GM12878 (cell line): ENCODE measurements at regions not wholly inside any gene's neighbourhood (a gene's known extent, or its start where the extent isn't known, plus 50 kb on each side); places are given as distances from the start of the nearest gene placed in this dataset.

Experiments
- ATAC-seq: fragments of 200-7000 bp; cut with Tn5 transposase; 3 replicates; pipeline ENCODE4 v1.9.1; 2020; ENCODE audit warnings: mild to moderate bottlenecking, moderate library complexity
- BruUV-seq: library from RNA; stranded (reverse); fragments of 400-500 nt; replicated peaks from 2 replicates; lab custom pipeline; 2021; lab: Mats Ljungman, UMichigan
- CTCF ChIA-PET: fragments of 300-600 bp; sonication (Branson Sonifier 250); formaldehyde crosslinking; extraction: SDS; loops from one replicate; lab custom pipeline; 2021; ENCODE audit warnings: inconsistent platforms; lab: Yijun Ruan, JAX
- POLR2A ChIA-PET: fragments of 350-600 bp; formaldehyde crosslinking; extraction: SDS; loops from one replicate; lab custom pipeline; 2021; ENCODE audit warnings: inconsistent platforms; lab: Charles Lee
- RAD21 ChIA-PET: fragments of 300-600 bp; sonication (Branson Sonifier 250); formaldehyde crosslinking; loops from one replicate; lab custom pipeline; 2023; ENCODE audit warnings: antibody characterized with exemption; ENCODE audit not compliant: unreplicated experiment; lab: Charles Lee
- SMC1A ChIA-PET: fragments of 300-600 bp; sonication (Branson Sonifier 250); formaldehyde crosslinking; loops from one replicate; lab custom pipeline; 2023; ENCODE audit not compliant: unreplicated experiment, uncharacterized antibody; lab: Charles Lee
- DNase-seq: peaks from one replicate; pipeline ENCODE4 v3.0.0-alpha.2; 2011; ENCODE audit warnings: low read depth, low spot score
- FAIRE-seq: peaks from 3 replicates; lab custom pipeline; 2011; peaks lifted over from hg19 to GRCh38; lab: Jason Lieb, UNC
- H2AFZ ChIP-seq: 2 replicates; pipeline ENCODE4 v1.6.0; 2011; ENCODE audit warnings: low read depth, low read length, control low read depth; ENCODE audit not compliant: control insufficient read depth
- H3K27ac ChIP-seq: 2 replicates; pipeline ENCODE4 v1.5.1; 2011; ENCODE audit warnings: control low read depth; ENCODE audit not compliant: control insufficient read depth, insufficient read depth
- H3K27me3 ChIP-seq, 2 experiments: replicated peaks in 1 of 2; 2 replicates each; pipeline versions ENCODE4 v1.6.0 to v1.6.1; 2011; ENCODE audit warnings: low read length in 1 of 2; ENCODE audit not compliant: control insufficient read depth in 2 of 2, insufficient read depth in 2 of 2
- H3K36me3 ChIP-seq, 2 experiments: 2 replicates each; pipeline ENCODE4 v1.5.1; 2011; ENCODE audit warnings: low read length in 1 of 2; ENCODE audit not compliant: control insufficient read depth in 2 of 2, insufficient read depth in 2 of 2
- H3K4me1 ChIP-seq: 2 replicates; pipeline ENCODE4 v1.6.1; 2011; ENCODE audit warnings: mild to moderate bottlenecking, low read length, moderate library complexity, mixed read lengths; ENCODE audit not compliant: control insufficient read depth, insufficient read depth
- H3K4me2 ChIP-seq: 2 replicates; pipeline ENCODE4 v1.6.0; 2011; ENCODE audit warnings: control low read depth; ENCODE audit not compliant: control insufficient read depth, insufficient read depth
- H3K4me3 ChIP-seq: fragments of 200-600 bp; sonication (generic); 2 replicates; pipeline ENCODE4 v1.5.1; 2016
- H3K79me2 ChIP-seq: 2 replicates; pipeline ENCODE4 v1.6.0; 2011; ENCODE audit warnings: low read length; ENCODE audit not compliant: control insufficient read depth, insufficient read depth
- H3K9ac ChIP-seq: 2 replicates; pipeline ENCODE4 v1.8.0; 2011; ENCODE audit warnings: low read length, control low read depth, mixed read lengths; ENCODE audit not compliant: control insufficient read depth, insufficient read depth
- H3K9me3 ChIP-seq: replicated peaks from 3 replicates; pipeline ENCODE4 v1.5.1; 2011; ENCODE audit warnings: mild to moderate bottlenecking, low read length; ENCODE audit not compliant: control insufficient read depth, insufficient read depth
- H4K20me1 ChIP-seq: 2 replicates; pipeline ENCODE4 v1.6.0; 2011; ENCODE audit not compliant: control insufficient read depth, insufficient read depth
- CEBPZ ChIP-seq: fragments of 150-350 bp; IDR thresholded peaks from 2 replicates; pipeline ENCODE4 v1.6.1; 2016; ENCODE audit warnings: low read depth, low read length
- ESRRA ChIP-seq: IDR thresholded peaks from 2 replicates; pipeline ENCODE4 v1.6.1; 2012; ENCODE audit warnings: mild to moderate bottlenecking, low read length, improper control_type of control experiment
- EZH2 ChIP-seq: IDR thresholded peaks from 2 replicates; pipeline ENCODE4 v1.6.1; 2012; ENCODE audit warnings: low read depth, mild to moderate bottlenecking, control low read depth, inconsistent platforms, low read length, borderline replicate concordance; ENCODE audit not compliant: control insufficient read depth
- IKZF1 ChIP-seq: fragments of 450-650 bp; conservative IDR thresholded peaks from 2 replicates; pipeline ENCODE4 v1.6.1; 2017; ENCODE audit warnings: antibody characterized with exemption, mild to moderate bottlenecking
- KLF5 ChIP-seq: fragments of 450-650 bp; IDR thresholded peaks from 2 replicates; pipeline ENCODE4 v1.6.1; 2014; ENCODE audit warnings: mild to moderate bottlenecking; ENCODE audit not compliant: partially characterized antibody
- POLR2A ChIP-seq: IDR thresholded peaks from 2 replicates; pipeline ENCODE4 v1.6.1; 2011; ENCODE audit warnings: low read depth, mild to moderate bottlenecking, low read length
- RAD21 ChIP-seq: IDR thresholded peaks from 2 replicates; pipeline ENCODE4 v1.6.1; 2011; ENCODE audit warnings: mild to moderate bottlenecking, low read depth, low read length, moderate library complexity; ENCODE audit not compliant: insufficient read depth
- RFX5 ChIP-seq: IDR thresholded peaks from 2 replicates; pipeline ENCODE4 v1.6.1; 2011; ENCODE audit warnings: low read depth, low read length, improper control_type of control experiment
- RUNX3 ChIP-seq: IDR thresholded peaks from 2 replicates; pipeline ENCODE4 v1.6.1; 2012; ENCODE audit warnings: low read length, inconsistent platforms
- SIN3A ChIP-seq: IDR thresholded peaks from 2 replicates; pipeline ENCODE4 v1.6.1; 2012; ENCODE audit warnings: low read depth, low read length, improper control_type of control experiment
- STAT1 ChIP-seq: fragments of 450-650 bp; conservative IDR thresholded peaks from 2 replicates; pipeline ENCODE4 v1.6.1; 2014; ENCODE audit warnings: antibody characterized with exemption, mild to moderate bottlenecking
- ZNF687 ChIP-seq: fragments of 450-650 bp; IDR thresholded peaks from 2 replicates; pipeline ENCODE4 v1.6.1; 2017; ENCODE audit warnings: mild to moderate bottlenecking, moderate library complexity
- WGBS: methylation state at CpG from one replicate; pipeline ENCODE4 v1.1.6; 2016; ENCODE audit warnings: low lambda C conversion rate; ENCODE audit not compliant: insufficient replicate concordance, insufficient coverage; ENCODE audit errors: missing lambda C conversion rate; 5-methylcytosine and 5-hydroxymethylcytosine counted together
- in situ Hi-C: fragments of 300-500 bp; cut with MboI; formaldehyde crosslinking; loops from 9 replicates; pipeline ENCODE4 v1.14.3; 2018; ENCODE audit warnings: mixed read lengths
- intact Hi-C: fragments of 100-400 bp; cut with micrococcal nuclease; formaldehyde crosslinking; loops from one replicate; pipeline ENCODE4 v1.14.2; 2022; ENCODE audit not compliant: unreplicated experiment
- TF ChIP-seq, protein P1 (sequence below): IDR thresholded peaks from 2 replicates; pipeline ENCODE4 v1.6.1; 2012; ENCODE audit warnings: improper control_type of control experiment, low read depth, low read length; ENCODE audit not compliant: insufficient replicate concordance

- FAIRE-seq, result no peak
- BruUV-seq, result no TSS peak
- no peak overlapping the region for H3K4me2 ChIP-seq
- H3K4me3 ChIP-seq, result no peak overlapping the region
- ATAC-seq, result peak; percentile 93
- 67% methylated on average over 3 of the region's 3 CpGs for WGBS
- RAD21 ChIA-PET, result no interaction called here
- no peaks in the 10 kb centered on the region for H3K36me3 ChIP-seq
- intact Hi-C loops, result no loop called here
- POLR2A ChIA-PET, result no interaction called here
- DNase-seq, result no peak
- no peaks in the 10 kb centered on the region; the same call in 2 of the 3 replicates for H3K9me3 ChIP-seq
- H3K27ac ChIP-seq, result no peak overlapping the region
- H3K9ac ChIP-seq, result no peak overlapping the region
- in situ Hi-C loops, result no loop called here
- no peaks in the 10 kb centered on the region for H3K27me3 ChIP-seq
- no peaks in the 10 kb centered on the region for H4K20me1 ChIP-seq
- SMC1A ChIA-PET, result interaction anchor here (0.8 to 1.6 kb wide), 5 partner anchors 11 to 82 kb away, joined by 3 to 5 read pairs (median 4); no protein-coding TSS in a partner anchor
- CTCF ChIA-PET, result interaction anchor here (0.8 to 1.6 kb wide), 3 partner anchors 12 to 133 kb away, joined by 3 to 5 read pairs (median 4); no protein-coding TSS in a partner anchor
- no peaks in the 10 kb centered on the region for H3K79me2 ChIP-seq
- peaks cover 4% of the 10 kb centered on the region for H3K4me1 ChIP-seq
- no peak overlapping the region for H2AFZ ChIP-seq
- TF ChIP-seq SIN3A (no peak), IKZF1 (no peak), KLF5 (no peak), ESRRA (no peak), STAT1 (no peak), EZH2 (no peak), RAD21 (no peak), ZNF687 (no peak), POLR2A (no peak), RFX5 (no peak), CEBPZ (no peak), RUNX3 (peak; percentile 50)
- TF ChIP-seq, protein P1, sequence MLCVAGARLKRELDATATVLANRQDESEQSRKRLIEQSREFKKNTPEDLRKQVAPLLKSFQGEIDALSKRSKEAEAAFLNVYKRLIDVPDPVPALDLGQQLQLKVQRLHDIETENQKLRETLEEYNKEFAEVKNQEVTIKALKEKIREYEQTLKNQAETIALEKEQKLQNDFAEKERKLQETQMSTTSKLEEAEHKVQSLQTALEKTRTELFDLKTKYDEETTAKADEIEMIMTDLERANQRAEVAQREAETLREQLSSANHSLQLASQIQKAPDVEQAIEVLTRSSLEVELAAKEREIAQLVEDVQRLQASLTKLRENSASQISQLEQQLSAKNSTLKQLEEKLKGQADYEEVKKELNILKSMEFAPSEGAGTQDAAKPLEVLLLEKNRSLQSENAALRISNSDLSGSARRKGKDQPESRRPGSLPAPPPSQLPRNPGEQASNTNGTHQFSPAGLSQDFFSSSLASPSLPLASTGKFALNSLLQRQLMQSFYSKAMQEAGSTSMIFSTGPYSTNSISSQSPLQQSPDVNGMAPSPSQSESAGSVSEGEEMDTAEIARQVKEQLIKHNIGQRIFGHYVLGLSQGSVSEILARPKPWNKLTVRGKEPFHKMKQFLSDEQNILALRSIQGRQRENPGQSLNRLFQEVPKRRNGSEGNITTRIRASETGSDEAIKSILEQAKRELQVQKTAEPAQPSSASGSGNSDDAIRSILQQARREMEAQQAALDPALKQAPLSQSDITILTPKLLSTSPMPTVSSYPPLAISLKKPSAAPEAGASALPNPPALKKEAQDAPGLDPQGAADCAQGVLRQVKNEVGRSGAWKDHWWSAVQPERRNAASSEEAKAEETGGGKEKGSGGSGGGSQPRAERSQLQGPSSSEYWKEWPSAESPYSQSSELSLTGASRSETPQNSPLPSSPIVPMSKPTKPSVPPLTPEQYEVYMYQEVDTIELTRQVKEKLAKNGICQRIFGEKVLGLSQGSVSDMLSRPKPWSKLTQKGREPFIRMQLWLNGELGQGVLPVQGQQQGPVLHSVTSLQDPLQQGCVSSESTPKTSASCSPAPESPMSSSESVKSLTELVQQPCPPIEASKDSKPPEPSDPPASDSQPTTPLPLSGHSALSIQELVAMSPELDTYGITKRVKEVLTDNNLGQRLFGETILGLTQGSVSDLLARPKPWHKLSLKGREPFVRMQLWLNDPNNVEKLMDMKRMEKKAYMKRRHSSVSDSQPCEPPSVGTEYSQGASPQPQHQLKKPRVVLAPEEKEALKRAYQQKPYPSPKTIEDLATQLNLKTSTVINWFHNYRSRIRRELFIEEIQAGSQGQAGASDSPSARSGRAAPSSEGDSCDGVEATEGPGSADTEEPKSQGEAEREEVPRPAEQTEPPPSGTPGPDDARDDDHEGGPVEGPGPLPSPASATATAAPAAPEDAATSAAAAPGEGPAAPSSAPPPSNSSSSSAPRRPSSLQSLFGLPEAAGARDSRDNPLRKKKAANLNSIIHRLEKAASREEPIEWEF, result no peak
Observed at GRCh38 chr10:89873055-89873454, 171.7 kb downstream of the KIF20B start.
